ENCODE measurements at regions not wholly inside any gene's neighbourhood (a gene's known extent, or its start where the extent isn't known, plus 50 kb on each side); places are given as distances from the start of the nearest gene placed in this dataset.

DNA sequence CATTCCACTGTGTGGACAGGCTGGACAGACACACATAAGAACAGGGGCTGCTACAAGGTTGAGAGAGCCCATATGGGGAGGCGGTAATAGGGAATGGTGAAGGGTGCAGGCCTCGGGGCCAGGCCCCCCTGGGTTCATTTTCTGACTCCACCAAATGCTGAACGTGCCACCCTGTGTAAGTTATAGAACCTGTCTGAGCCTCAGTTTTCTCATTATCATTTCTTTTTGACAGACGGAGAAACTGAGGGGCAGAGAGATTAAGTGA, 569.5 kb downstream of the PTPRU start:
- no peaks in the 10 kb centered on the region for H3K36me3 ChIP-seq
- H3K4me3 ChIP-seq: no peak overlapping the region
- H3K9me3 ChIP-seq: no peaks in the 10 kb centered on the region
- no peak overlapping the region for H3K27ac ChIP-seq
- intact Hi-C loops (cut with DNase I; ENCODE audit: low total_unique reads): no loop called here
- H3K27me3 ChIP-seq: peaks cover 0 to 34% of the 10 kb centered on the region in 2 donors
- TF ChIP-seq, protein P1, sequence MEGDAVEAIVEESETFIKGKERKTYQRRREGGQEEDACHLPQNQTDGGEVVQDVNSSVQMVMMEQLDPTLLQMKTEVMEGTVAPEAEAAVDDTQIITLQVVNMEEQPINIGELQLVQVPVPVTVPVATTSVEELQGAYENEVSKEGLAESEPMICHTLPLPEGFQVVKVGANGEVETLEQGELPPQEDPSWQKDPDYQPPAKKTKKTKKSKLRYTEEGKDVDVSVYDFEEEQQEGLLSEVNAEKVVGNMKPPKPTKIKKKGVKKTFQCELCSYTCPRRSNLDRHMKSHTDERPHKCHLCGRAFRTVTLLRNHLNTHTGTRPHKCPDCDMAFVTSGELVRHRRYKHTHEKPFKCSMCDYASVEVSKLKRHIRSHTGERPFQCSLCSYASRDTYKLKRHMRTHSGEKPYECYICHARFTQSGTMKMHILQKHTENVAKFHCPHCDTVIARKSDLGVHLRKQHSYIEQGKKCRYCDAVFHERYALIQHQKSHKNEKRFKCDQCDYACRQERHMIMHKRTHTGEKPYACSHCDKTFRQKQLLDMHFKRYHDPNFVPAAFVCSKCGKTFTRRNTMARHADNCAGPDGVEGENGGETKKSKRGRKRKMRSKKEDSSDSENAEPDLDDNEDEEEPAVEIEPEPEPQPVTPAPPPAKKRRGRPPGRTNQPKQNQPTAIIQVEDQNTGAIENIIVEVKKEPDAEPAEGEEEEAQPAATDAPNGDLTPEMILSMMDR (IDR thresholded peaks at IDR 0.05): no peak
- DNase-seq: peak in 1 of 2 donors; percentile 17
- H3K4me1 ChIP-seq: no peaks in the 10 kb centered on the region

DNA sequence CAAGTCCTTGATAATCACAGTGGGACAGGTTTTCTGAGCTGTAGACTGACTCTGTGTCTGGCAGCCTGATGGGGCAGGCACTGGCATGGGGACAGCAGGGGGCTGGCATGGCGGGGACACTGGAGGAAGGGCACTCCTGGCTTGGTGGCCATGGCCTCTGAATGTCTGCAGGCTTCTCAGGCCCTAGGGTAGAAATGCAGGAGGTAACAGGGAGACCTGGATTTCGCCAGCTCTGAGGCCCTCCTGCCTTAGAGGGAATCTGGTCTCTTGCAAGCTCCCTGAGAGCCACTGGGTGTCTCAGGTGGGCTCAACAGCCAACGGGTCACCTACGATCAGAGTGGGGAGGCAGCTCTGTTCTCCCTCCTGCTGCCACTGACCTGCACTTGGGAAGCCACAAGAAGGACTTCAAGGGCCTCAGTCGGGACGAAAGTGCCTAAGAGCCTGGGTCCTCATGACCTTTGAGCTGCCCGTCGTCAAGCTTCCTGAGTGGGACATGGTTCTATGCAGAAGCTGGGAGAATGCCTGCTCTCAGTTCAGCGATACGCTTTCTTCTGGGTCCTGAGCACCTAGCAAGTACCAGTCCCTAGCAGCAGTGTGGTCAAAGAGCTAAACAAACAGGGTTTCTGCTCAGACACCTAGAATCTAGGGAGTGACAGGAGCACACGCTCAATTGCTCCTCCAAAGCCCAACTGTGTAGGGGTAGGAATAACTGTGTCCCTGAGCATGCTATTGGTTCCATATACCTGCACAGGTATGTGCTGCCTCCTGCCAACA, 569.0 kb downstream of the PTPRU start:
- TF ChIP-seq, protein P1 (IDR thresholded peaks at IDR 0.05): no peak
- peak in 1 of 2 donors; percentile 54 for DNase-seq
- no peak overlapping the region for H3K27ac ChIP-seq
- H3K4me1 ChIP-seq: no peaks in the 10 kb centered on the region
- H3K27me3 ChIP-seq: peaks cover 0 to 36% of the 10 kb centered on the region in 2 donors
- intact Hi-C loops (cut with DNase I; ENCODE audit: low total_unique reads): no loop called here
- no peak overlapping the region for H3K4me3 ChIP-seq
- H3K9me3 ChIP-seq: no peaks in the 10 kb centered on the region
- H3K36me3 ChIP-seq: no peaks in the 10 kb centered on the region

DNA sequence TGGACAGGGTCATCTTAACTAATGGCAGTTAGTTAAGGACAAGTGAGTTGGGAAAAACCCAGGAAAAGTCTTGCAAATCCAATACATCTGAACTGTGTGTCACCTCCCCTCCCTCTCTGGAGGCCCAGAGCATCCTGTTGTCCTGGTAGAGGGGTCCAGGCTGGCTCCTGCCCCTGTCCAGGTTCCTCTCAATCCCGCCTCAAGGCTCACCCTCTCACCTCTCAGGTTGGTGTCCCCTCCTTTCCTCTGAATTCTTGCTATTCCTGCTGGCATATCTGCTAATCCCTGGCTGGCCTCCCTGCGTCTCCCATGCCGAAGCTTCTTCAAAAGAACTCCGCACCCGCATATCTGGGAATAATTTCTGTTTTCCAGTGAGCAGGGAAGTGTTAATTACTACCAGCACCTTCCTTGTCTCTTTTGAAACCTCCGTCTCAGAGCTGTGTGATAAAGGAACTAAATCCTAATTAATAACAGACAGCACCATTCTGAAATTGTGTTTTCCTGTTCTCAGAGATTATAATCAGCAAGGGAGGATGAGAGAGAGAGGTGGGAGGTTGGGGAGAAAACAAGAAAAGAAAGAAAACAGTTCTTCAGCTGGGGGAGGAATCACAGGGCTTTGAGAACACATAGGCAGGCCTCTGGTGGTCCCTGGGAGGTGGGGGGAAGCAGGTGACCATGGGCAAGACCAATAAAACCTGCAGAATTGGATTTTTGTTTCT, 568.0 kb downstream of the PTPRU start:
- no peaks in the 10 kb centered on the region for H3K4me1 ChIP-seq
- H3K27me3 ChIP-seq: peaks cover 0 to 31% of the 10 kb centered on the region in 2 donors
- no peaks in the 10 kb centered on the region for H3K36me3 ChIP-seq
- no peak overlapping the region for H3K27ac ChIP-seq
- no peaks in the 10 kb centered on the region for H3K9me3 ChIP-seq
- TF ChIP-seq, protein P1 (IDR thresholded peaks at IDR 0.05): no peak
- intact Hi-C loops (cut with DNase I; ENCODE audit: low total_unique reads): no loop called here
- peak in 1 of 2 donors; percentile 21 for DNase-seq
- H3K4me3 ChIP-seq: no peak overlapping the region

DNA sequence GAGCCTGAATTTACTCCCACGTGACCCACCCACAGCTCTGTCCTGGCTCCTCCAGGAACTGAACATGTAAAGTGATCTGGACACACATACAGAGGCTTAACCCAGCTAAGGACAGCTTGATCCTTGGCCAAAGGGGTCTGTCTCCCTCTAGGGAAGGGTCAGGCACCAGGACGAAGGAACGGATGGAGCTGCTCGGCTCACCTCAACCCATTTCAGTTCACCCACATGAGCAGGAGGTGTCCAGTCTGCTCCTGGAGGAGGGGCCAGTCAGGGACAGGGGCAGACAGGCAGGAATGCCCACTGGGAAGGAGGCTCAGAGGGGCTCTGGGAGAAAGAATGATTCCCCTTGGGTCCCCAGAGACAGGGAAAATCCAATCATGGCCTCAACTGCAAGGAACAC, 567.2 kb downstream of the PTPRU start:
- Histone ChIP-seq H3K27me3 (peaks cover 0 to 27% of the 10 kb centered on the region in 2 donors), H3K4me3 (no peak overlapping the region), H3K4me1 (no peaks in the 10 kb centered on the region), H3K27ac (no peak overlapping the region), H3K9me3 (no peaks in the 10 kb centered on the region), H3K36me3 (no peaks in the 10 kb centered on the region)
- DNase-seq: peak in 1 of 2 donors; percentile 41
- intact Hi-C loops (cut with DNase I; ENCODE audit: low total_unique reads): no loop called here
- TF ChIP-seq, protein P1 (IDR thresholded peaks at IDR 0.05): no peak

DNA sequence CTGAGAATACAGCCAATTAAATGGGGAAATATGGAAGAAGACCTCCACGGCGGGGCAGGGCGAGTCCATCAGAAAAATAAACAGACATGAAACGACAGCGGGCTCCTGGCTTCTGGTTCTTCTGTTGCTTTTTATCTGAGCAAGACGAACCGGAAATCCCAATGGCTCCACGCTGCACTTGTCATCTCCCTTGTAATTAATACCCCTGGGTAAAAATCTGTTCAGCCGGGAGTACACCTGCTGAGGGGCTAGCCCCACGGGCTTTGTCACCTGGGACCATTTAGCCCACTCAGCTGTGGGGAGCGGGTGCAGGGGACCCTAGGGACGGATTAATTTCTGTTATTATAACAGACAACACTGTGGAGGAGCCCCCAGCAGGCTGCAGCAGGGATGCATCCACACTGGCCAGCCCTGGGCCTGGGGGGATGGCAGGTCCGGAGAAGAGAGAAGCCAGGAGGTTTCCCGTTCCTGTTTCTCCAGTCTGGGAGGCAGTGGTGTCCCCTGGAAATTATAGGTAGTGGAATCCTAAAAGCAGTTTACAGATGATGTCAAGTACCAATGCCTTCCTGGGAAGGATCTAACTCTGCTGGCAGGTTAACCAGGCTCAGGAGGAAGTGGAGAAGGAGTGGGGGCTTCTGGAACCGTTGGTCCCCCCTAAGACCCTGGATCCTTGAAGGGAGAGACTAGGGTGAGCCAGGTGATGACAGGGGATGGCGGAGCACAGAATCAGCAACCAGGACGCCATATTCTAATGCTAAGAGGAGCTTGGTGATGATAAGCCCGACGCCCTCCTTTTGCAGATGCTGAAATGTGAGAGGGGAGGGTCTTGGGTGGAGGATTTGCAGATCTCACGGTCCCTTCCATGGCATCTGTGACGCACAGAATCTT, 566.1 kb downstream of the PTPRU start:
- TF ChIP-seq, protein P1 (IDR thresholded peaks at IDR 0.05): no peak

More for the DNA sequence above, 566.1 kb downstream of the PTPRU start:
- peak in 1 of 2 donors; percentile 23 for DNase-seq
- Histone ChIP-seq H3K27me3 (peaks cover 0 to 27% of the 10 kb centered on the region in 2 donors), H3K9me3 (no peaks in the 10 kb centered on the region), H3K36me3 (no peaks in the 10 kb centered on the region), H3K27ac (no peak overlapping the region), H3K4me1 (no peaks in the 10 kb centered on the region), H3K4me3 (no peak overlapping the region)
- intact Hi-C loops (cut with DNase I; ENCODE audit: low total_unique reads): no loop called here

Data from tibial artery (tissue), 4 donors.